ENCODE measurements at regions not wholly inside any gene's neighbourhood (a gene's known extent, or its start where the extent isn't known, plus 50 kb on each side); places are given as distances from the start of the nearest gene placed in this dataset.

DNA sequence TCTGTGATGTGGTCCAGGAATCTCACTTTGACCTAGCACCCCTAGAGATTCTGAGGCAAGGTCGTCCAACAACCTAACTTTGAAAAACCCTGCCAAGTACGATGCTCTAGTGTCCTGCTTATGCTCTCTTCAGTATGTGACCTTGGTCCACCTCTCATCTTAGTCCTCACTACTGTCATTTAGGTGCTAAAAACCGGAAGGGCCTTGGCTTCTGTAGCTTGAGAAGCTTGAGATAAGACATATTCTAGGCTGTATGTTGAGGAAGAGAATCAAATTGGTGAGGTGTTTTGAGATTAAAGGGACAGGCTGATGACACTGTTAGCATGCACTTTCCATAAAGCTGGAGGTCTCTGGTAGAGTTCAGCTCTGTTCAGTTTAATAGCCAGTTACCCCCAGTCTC lies 57.0 kb upstream of the MTPN start:
- DNase-seq (ENCODE audit: low spot score) = no peak

DNA sequence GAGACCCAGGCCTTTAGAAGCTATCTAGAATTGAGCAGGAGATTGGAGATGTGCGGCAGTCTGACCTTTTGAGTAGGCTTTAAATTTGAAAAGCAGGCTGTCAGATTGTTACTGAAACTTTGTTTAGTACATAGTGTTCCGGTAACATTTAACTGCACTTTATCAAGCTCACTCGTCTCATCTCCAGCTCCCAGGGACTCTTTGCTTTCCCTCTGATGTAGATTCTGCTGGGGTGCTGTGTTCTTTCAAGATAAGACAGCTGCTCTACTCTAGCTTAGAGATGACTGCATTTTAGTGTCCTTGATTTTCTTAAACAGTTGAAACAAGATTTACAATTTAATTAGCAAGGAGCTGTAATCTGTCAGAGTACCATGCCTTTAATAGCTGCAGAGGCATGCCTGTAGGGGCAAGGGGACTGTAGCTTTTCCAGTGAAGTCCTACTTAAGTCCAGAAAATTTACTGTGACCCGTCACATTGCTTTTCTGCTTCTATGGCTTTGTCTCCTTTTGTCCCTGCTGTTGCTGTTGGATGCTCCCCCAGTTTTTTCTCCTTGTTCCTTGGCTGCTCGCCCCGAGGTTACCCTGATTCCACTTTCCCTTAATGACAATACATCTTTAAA lies 56.4 kb upstream of the MTPN start:
- no peak for DNase-seq (ENCODE audit: low spot score)

DNA sequence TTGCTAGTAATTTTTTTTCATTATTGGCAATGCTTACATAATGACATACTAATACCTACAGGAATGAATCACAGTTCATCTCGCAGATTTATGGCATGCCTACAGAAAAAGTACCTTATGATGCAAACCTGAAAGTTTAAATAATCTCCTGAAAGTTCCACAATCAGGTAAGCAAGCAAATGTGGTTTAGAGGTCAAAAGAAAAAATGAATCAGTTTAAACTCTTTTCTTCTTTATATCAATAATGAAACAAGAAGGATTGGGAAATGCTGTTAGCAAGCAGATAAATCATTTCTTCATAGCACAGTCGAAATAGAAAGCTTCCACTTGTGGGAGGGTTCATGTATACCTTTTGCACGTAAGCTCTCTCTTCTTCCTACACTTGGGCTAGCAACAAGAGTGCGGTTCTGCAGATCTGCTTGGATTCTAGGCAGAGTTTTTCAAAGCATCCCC lies 53.7 kb upstream of the MTPN start:
- no peak for DNase-seq (ENCODE audit: low spot score)

DNA sequence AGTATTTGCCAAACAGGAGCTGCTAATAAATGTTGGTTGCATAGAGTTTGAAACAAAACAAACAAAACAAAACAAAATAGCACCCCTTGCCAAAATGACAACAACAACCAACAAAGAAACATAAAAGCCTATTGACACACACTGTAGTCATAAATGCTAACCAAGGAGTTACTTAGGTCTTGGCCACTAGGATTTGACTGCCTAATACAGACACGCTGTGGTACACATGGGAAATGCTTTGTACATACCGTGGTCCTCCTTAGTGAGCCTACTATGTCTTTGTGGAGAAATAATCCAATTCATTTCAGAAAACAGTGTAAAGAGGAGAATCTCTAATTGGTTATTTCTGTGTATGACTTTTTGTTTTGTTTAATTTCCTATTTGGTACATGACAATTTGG lies 53.2 kb upstream of the MTPN start:
- no peak for DNase-seq (ENCODE audit: low spot score)

DNA sequence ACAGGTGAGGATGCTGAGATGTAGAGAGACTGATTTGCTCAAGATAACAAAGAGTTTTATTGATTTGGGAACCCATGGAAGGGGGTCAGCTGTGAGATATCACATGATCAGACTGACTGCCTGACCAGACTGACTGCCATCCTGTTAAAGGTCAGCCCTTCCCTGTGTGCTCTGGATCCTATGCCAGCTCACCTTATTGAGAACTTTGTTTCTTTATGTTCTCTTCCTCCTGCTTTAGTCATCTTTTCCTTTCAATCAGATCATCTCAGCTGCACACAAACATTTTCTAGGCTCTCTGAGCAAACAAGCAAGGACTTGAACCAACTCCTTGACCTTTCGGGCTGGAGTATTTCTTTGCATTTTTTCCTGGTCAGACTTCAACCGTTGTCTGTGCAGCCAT lies 50.0 kb upstream of the MTPN start:
- no peak for DNase-seq (ENCODE audit: low spot score)
